ENCODE measurements at regions not wholly inside any gene's neighbourhood (a gene's known extent, or its start where the extent isn't known, plus 50 kb on each side); places are given as distances from the start of the nearest gene placed in this dataset.

DNA sequence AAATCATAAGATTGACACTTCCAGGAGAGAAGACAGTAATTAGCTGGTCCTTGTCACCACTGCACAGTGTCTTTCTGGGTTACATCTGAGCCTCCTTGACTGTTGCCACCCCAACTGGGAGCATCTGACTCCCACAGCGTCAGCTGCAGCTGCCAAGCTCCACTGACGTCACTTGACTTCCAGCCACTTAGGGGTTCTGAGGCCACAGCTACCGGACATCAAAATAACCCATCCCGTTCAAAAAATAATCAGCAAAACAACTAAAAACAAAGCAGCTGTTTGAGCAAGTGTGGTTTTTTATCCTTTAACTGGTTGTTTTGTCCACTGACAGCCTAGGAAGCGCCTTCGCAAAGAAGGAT, 206.5 kb upstream of the AGAP1 start:
- Mint-ChIP-seq H3K4me1 (no peaks in the 10 kb centered on the region), H3K27me3 (ENCODE audit: insufficient read depth, low read depth, poor library complexity) (peaks cover 2% of the 10 kb centered on the region), H3K4me3 (no peak overlapping the region), H3K27ac (no peak overlapping the region), H3K9me3 (no peaks in the 10 kb centered on the region), H3K36me3 (ENCODE audit: low read depth) (no peaks in the 10 kb centered on the region)
- DNase-seq (ENCODE audit: low spot score) (no peak), ATAC-seq (no peak)
- Histone ChIP-seq H3K4me3 (no peak overlapping the region), H3K4me2 (no peak overlapping the region), H3K36me3 (ENCODE audit: insufficient read depth) (no peaks in the 10 kb centered on the region), H3K79me2 (replicated peaks; ENCODE audit: insufficient read depth) (no peaks in the 10 kb centered on the region), H3K9me2 (ENCODE audit: insufficient read depth) (no peaks in the 10 kb centered on the region), H3K4me1 (ENCODE audit: insufficient read depth) (no peaks in the 10 kb centered on the region), H4K20me1 (replicated peaks; ENCODE audit: insufficient read depth) (no peaks in the 10 kb centered on the region), H2AFZ (no peak overlapping the region), H3F3A (replicated peaks; ENCODE audit: low read depth) (no peaks in the 10 kb centered on the region), H3K27ac (ENCODE audit: low read depth) (no peak overlapping the region), H3K27me3 (ENCODE audit: insufficient read depth) (no peaks in the 10 kb centered on the region)
- TF ChIP-seq EZH2 (IDR thresholded peaks at IDR 0.05; ENCODE audit: low read depth, unreplicated experiment) (no peak), POLR2AphosphoS5 (IDR thresholded peaks at IDR 0.05; ENCODE audit: low read depth) (no peak), CREB1 (CRISPR knock-in tag; IDR thresholded peaks at IDR 0.05; ENCODE audit: low read depth) (no peak), ZNF331 (CRISPR knock-in tag; IDR thresholded peaks at IDR 0.05; ENCODE audit: low read depth) (no peak), ZNF114 (CRISPR knock-in tag; IDR thresholded peaks at IDR 0.05) (no peak), JUNB (IDR thresholded peaks at IDR 0.05; ENCODE audit: unreplicated experiment) (no peak)
- TF ChIP-seq, protein P1, sequence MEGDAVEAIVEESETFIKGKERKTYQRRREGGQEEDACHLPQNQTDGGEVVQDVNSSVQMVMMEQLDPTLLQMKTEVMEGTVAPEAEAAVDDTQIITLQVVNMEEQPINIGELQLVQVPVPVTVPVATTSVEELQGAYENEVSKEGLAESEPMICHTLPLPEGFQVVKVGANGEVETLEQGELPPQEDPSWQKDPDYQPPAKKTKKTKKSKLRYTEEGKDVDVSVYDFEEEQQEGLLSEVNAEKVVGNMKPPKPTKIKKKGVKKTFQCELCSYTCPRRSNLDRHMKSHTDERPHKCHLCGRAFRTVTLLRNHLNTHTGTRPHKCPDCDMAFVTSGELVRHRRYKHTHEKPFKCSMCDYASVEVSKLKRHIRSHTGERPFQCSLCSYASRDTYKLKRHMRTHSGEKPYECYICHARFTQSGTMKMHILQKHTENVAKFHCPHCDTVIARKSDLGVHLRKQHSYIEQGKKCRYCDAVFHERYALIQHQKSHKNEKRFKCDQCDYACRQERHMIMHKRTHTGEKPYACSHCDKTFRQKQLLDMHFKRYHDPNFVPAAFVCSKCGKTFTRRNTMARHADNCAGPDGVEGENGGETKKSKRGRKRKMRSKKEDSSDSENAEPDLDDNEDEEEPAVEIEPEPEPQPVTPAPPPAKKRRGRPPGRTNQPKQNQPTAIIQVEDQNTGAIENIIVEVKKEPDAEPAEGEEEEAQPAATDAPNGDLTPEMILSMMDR (conservative IDR thresholded peaks at IDR 0.05; ENCODE audit: low read depth in 2 of 2) = no peak
- TF ChIP-seq, protein P2, sequence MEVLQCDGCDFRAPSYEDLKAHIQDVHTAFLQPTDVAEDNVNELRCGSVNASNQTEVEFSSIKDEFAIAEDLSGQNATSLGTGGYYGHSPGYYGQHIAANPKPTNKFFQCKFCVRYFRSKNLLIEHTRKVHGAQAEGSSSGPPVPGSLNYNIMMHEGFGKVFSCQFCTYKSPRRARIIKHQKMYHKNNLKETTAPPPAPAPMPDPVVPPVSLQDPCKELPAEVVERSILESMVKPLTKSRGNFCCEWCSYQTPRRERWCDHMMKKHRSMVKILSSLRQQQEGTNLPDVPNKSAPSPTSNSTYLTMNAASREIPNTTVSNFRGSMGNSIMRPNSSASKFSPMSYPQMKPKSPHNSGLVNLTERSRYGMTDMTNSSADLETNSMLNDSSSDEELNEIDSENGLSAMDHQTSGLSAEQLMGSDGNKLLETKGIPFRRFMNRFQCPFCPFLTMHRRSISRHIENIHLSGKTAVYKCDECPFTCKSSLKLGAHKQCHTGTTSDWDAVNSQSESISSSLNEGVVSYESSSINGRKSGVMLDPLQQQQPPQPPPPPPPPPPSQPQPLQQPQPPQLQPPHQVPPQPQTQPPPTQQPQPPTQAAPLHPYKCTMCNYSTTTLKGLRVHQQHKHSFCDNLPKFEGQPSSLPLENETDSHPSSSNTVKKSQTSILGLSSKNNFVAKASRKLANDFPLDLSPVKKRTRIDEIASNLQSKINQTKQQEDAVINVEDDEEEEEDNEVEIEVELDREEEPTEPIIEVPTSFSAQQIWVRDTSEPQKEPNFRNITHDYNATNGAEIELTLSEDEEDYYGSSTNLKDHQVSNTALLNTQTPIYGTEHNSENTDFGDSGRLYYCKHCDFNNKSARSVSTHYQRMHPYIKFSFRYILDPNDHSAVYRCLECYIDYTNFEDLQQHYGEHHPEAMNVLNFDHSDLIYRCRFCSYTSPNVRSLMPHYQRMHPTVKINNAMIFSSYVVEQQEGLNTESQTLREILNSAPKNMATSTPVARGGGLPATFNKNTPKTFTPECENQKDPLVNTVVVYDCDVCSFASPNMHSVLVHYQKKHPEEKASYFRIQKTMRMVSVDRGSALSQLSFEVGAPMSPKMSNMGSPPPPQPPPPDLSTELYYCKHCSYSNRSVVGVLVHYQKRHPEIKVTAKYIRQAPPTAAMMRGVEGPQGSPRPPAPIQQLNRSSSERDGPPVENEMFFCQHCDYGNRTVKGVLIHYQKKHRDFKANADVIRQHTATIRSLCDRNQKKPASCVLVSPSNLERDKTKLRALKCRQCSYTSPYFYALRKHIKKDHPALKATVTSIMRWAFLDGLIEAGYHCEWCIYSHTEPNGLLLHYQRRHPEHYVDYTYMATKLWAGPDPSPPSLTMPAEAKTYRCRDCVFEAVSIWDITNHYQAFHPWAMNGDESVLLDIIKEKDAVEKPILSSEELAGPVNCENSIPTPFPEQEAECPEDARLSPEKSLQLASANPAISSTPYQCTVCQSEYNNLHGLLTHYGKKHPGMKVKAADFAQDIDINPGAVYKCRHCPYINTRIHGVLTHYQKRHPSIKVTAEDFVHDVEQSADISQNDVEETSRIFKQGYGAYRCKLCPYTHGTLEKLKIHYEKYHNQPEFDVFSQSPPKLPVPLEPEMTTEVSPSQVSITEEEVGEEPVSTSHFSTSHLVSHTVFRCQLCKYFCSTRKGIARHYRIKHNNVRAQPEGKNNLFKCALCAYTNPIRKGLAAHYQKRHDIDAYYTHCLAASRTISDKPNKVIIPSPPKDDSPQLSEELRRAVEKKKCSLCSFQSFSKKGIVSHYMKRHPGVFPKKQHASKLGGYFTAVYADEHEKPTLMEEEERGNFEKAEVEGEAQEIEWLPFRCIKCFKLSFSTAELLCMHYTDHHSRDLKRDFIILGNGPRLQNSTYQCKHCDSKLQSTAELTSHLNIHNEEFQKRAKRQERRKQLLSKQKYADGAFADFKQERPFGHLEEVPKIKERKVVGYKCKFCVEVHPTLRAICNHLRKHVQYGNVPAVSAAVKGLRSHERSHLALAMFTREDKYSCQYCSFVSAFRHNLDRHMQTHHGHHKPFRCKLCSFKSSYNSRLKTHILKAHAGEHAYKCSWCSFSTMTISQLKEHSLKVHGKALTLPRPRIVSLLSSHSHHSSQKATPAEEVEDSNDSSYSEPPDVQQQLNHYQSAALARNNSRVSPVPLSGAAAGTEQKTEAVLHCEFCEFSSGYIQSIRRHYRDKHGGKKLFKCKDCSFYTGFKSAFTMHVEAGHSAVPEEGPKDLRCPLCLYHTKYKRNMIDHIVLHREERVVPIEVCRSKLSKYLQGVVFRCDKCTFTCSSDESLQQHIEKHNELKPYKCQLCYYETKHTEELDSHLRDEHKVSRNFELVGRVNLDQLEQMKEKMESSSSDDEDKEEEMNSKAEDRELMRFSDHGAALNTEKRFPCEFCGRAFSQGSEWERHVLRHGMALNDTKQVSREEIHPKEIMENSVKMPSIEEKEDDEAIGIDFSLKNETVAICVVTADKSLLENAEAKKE (CRISPR knock-in tag; IDR thresholded peaks at IDR 0.05) = no peak
- TF ChIP-seq, protein P3, sequence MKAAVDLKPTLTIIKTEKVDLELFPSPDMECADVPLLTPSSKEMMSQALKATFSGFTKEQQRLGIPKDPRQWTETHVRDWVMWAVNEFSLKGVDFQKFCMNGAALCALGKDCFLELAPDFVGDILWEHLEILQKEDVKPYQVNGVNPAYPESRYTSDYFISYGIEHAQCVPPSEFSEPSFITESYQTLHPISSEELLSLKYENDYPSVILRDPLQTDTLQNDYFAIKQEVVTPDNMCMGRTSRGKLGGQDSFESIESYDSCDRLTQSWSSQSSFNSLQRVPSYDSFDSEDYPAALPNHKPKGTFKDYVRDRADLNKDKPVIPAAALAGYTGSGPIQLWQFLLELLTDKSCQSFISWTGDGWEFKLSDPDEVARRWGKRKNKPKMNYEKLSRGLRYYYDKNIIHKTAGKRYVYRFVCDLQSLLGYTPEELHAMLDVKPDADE (IDR thresholded peaks at IDR 0.05) = no peak

Data from GM23338 (cell line).